ENCODE measurements at regions not wholly inside any gene's neighbourhood (a gene's known extent, or its start where the extent isn't known, plus 50 kb on each side); places are given as distances from the start of the nearest gene placed in this dataset.

DNA sequence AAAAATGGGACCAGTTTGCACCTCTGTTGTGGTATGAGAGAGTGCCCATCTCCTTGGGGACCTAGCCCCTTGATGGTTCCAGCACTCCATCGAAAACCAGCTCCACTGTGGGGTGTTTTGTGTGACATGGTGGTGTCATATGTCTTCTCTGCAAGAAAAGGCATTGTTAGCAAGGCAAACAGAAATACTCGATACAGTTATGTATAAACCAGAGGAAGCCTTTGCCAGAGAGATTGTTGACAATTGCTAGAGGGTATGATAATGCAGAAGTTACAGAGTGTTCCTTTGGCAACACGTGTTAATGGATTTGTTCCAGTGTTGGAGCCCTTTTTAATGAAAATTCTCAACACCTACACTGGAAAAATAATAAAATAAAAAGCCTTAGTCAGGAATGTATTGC is 270.4 kb upstream of the DMRT1 start:
- TF ChIP-seq TCF12 (IDR thresholded peaks at IDR 0.05; ENCODE audit: low read depth) (no peak), MAX (IDR thresholded peaks at IDR 0.05) (no peak), TEAD4 (IDR thresholded peaks at IDR 0.05) (no peak), NFIC (IDR thresholded peaks at IDR 0.05) (no peak), RAD21 (IDR thresholded peaks at IDR 0.05; ENCODE audit: low read depth) (no peak), FOXM1 (IDR thresholded peaks at IDR 0.05; ENCODE audit: borderline replicate concordance, low read depth) (no peak), ZBTB7A (IDR thresholded peaks at IDR 0.05; ENCODE audit: low read depth) (no peak), CREB1 (IDR thresholded peaks at IDR 0.05; ENCODE audit: low read depth) (no peak), YY1 (IDR thresholded peaks at IDR 0.05; ENCODE audit: low read depth) (no peak), EP300 (IDR thresholded peaks at IDR 0.05; ENCODE audit: borderline replicate concordance) (no peak), CEBPB (IDR thresholded peaks at IDR 0.05) (no peak), TAF1 (IDR thresholded peaks at IDR 0.05; ENCODE audit: low read depth) (no peak), EGR1 (IDR thresholded peaks at IDR 0.05) (no peak)
- TF ChIP-seq, protein P1, sequence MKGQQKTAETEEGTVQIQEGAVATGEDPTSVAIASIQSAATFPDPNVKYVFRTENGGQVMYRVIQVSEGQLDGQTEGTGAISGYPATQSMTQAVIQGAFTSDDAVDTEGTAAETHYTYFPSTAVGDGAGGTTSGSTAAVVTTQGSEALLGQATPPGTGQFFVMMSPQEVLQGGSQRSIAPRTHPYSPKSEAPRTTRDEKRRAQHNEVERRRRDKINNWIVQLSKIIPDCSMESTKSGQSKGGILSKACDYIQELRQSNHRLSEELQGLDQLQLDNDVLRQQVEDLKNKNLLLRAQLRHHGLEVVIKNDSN (IDR thresholded peaks at IDR 0.05), result no peak
- TF ChIP-seq, protein P2, sequence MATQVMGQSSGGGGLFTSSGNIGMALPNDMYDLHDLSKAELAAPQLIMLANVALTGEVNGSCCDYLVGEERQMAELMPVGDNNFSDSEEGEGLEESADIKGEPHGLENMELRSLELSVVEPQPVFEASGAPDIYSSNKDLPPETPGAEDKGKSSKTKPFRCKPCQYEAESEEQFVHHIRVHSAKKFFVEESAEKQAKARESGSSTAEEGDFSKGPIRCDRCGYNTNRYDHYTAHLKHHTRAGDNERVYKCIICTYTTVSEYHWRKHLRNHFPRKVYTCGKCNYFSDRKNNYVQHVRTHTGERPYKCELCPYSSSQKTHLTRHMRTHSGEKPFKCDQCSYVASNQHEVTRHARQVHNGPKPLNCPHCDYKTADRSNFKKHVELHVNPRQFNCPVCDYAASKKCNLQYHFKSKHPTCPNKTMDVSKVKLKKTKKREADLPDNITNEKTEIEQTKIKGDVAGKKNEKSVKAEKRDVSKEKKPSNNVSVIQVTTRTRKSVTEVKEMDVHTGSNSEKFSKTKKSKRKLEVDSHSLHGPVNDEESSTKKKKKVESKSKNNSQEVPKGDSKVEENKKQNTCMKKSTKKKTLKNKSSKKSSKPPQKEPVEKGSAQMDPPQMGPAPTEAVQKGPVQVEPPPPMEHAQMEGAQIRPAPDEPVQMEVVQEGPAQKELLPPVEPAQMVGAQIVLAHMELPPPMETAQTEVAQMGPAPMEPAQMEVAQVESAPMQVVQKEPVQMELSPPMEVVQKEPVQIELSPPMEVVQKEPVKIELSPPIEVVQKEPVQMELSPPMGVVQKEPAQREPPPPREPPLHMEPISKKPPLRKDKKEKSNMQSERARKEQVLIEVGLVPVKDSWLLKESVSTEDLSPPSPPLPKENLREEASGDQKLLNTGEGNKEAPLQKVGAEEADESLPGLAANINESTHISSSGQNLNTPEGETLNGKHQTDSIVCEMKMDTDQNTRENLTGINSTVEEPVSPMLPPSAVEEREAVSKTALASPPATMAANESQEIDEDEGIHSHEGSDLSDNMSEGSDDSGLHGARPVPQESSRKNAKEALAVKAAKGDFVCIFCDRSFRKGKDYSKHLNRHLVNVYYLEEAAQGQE (IDR thresholded peaks at IDR 0.05; ENCODE audit: low read depth), result no peak

- no peak for TF ChIP-seq EGR1 (IDR thresholded peaks at IDR 0.05)
- no peak for TF ChIP-seq ZBTB7A (IDR thresholded peaks at IDR 0.05; ENCODE audit: low read depth)
- no peak for TF ChIP-seq YY1 (IDR thresholded peaks at IDR 0.05; ENCODE audit: low read depth)
- TF ChIP-seq TAF1 (IDR thresholded peaks at IDR 0.05; ENCODE audit: low read depth), result no peak
- TF ChIP-seq EP300 (IDR thresholded peaks at IDR 0.05; ENCODE audit: borderline replicate concordance), result no peak
- TF ChIP-seq TEAD4 (IDR thresholded peaks at IDR 0.05), result no peak
- TF ChIP-seq RAD21 (IDR thresholded peaks at IDR 0.05; ENCODE audit: low read depth), result no peak
- TF ChIP-seq MAX (IDR thresholded peaks at IDR 0.05), result no peak
- TF ChIP-seq FOXM1 (IDR thresholded peaks at IDR 0.05; ENCODE audit: borderline replicate concordance, low read depth), result no peak
- TF ChIP-seq CREB1 (IDR thresholded peaks at IDR 0.05; ENCODE audit: low read depth), result no peak
- TF ChIP-seq TCF12 (IDR thresholded peaks at IDR 0.05; ENCODE audit: low read depth), result no peak
- no peak for TF ChIP-seq NFIC (IDR thresholded peaks at IDR 0.05)
- no peak for TF ChIP-seq CEBPB (IDR thresholded peaks at IDR 0.05)
- TF ChIP-seq, protein P2 (IDR thresholded peaks at IDR 0.05; ENCODE audit: low read depth), result no peak
- TF ChIP-seq, protein P1 (IDR thresholded peaks at IDR 0.05), result no peak
Observed at GRCh38 chr9:571741-572140, 269.8 kb upstream of the DMRT1 start.

- TF ChIP-seq RAD21 (IDR thresholded peaks at IDR 0.05; ENCODE audit: low read depth) (no peak), CEBPB (IDR thresholded peaks at IDR 0.05) (peak; percentile 21; the same call in 1 of the 2 replicates), MAX (IDR thresholded peaks at IDR 0.05) (0 out of 2 replicates have a peak, but pooled peaks have one; percentile 27)
Observed at GRCh38 chr9:573691-574410, 267.6 kb upstream of the DMRT1 start.

DNA sequence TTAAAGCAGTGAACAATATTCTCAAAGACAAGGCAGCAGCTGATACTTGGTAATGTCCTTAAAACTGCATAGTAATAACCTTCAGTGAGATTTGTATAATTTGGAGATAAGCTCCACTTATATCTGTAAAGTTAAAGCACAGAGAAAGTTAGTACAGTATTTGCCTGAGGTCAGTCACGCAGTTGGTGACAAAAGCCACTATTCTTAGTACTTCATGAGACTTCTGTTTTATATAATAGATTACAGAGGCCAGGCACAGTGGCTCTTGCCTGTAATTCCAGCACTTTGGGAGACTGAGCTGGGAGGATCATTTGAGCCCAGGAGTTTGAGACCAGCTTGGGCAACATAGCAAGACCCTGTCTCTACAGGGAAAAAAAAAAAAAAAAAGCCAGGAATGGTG is 266.4 kb upstream of the DMRT1 start:
- TF ChIP-seq TAF1 (IDR thresholded peaks at IDR 0.05; ENCODE audit: low read depth), result no peak
- TF ChIP-seq ZBTB7A (IDR thresholded peaks at IDR 0.05; ENCODE audit: low read depth), result no peak
- TF ChIP-seq, protein P2 (IDR thresholded peaks at IDR 0.05; ENCODE audit: low read depth), result no peak
- TF ChIP-seq EP300 (IDR thresholded peaks at IDR 0.05; ENCODE audit: borderline replicate concordance), result no peak
- TF ChIP-seq YY1 (IDR thresholded peaks at IDR 0.05; ENCODE audit: low read depth), result no peak
- no peak for TF ChIP-seq TCF12 (IDR thresholded peaks at IDR 0.05; ENCODE audit: low read depth)
- TF ChIP-seq MAX (IDR thresholded peaks at IDR 0.05), result no peak
- TF ChIP-seq, protein P1 (IDR thresholded peaks at IDR 0.05), result no peak
- no peak for TF ChIP-seq FOXM1 (IDR thresholded peaks at IDR 0.05; ENCODE audit: borderline replicate concordance, low read depth)
- TF ChIP-seq CEBPB (IDR thresholded peaks at IDR 0.05), result no peak
- TF ChIP-seq TEAD4 (IDR thresholded peaks at IDR 0.05), result no peak
- TF ChIP-seq RAD21 (IDR thresholded peaks at IDR 0.05; ENCODE audit: low read depth), result no peak
